ENCODE measurements at regions not wholly inside any gene's neighbourhood (a gene's known extent, or its start where the extent isn't known, plus 50 kb on each side); places are given as distances from the start of the nearest gene placed in this dataset.

- no peaks in the 10 kb centered on the region for H3K4me1 ChIP-seq (ENCODE audit: insufficient read depth, low read length)
- H3K79me2 ChIP-seq (ENCODE audit: insufficient read depth, low read length), result no peaks in the 10 kb centered on the region
- no peak overlapping the region for H3K9ac ChIP-seq (ENCODE audit: low read depth, low read length)
- no peaks in the 10 kb centered on the region for H3K27me3 ChIP-seq (ENCODE audit: insufficient read depth, low read length, poor library complexity)
- H4K20me1 ChIP-seq (ENCODE audit: insufficient read depth, low read length), result no peaks in the 10 kb centered on the region
- no peak for TF ChIP-seq EZH2 (IDR thresholded peaks at IDR 0.05; ENCODE audit: borderline replicate concordance, low read depth, low read length, severe bottlenecking)
- no peak for TF ChIP-seq CTCF (IDR thresholded peaks at IDR 0.05; ENCODE audit: borderline replicate concordance, extremely low read depth, low read length, poor library complexity, severe bottlenecking)
- H3K9me3 ChIP-seq (ENCODE audit: insufficient read depth, low read length, severe bottlenecking), result no peaks in the 10 kb centered on the region
- H3K4me2 ChIP-seq (ENCODE audit: insufficient read depth, low read length), result no peak overlapping the region
- DNase-seq (no peak), ATAC-seq (ENCODE audit: insufficient read depth, low read depth) (no peak)
- no peak overlapping the region for H3K4me3 ChIP-seq (ENCODE audit: low read depth in 1 of 2, low read length in 2 of 2)
- H2AFZ ChIP-seq (ENCODE audit: low read depth, low read length), result no peak overlapping the region
- no peak overlapping the region for H3K27ac ChIP-seq (ENCODE audit: low read length)
- H3K36me3 ChIP-seq (ENCODE audit: insufficient read depth, low read length), result no peaks in the 10 kb centered on the region
Measured at GRCh38 chr20:16653266-16653665, 76.6 kb upstream of the SNRPB2 start.

GRCh38 chr20:16647875-16648597, 74.8 kb upstream of the KIF16B start:
- Histone ChIP-seq H4K20me1 (ENCODE audit: insufficient read depth, low read length) (no peaks in the 10 kb centered on the region), H3K36me3 (ENCODE audit: insufficient read depth, low read length) (no peaks in the 10 kb centered on the region), H3K9ac (ENCODE audit: low read depth, low read length) (no peak overlapping the region), H3K4me2 (ENCODE audit: insufficient read depth, low read length) (no peak overlapping the region), H3K27ac (ENCODE audit: low read length) (no peak overlapping the region), H3K79me2 (ENCODE audit: insufficient read depth, low read length) (no peaks in the 10 kb centered on the region), H3K4me1 (ENCODE audit: insufficient read depth, low read length) (no peaks in the 10 kb centered on the region), H3K4me3 (ENCODE audit: low read depth in 1 of 2, low read length in 2 of 2) (no peak overlapping the region), H3K27me3 (ENCODE audit: insufficient read depth, low read length, poor library complexity) (no peaks in the 10 kb centered on the region), H2AFZ (ENCODE audit: low read depth, low read length) (no peak overlapping the region), H3K9me3 (ENCODE audit: insufficient read depth, low read length, severe bottlenecking) (no peaks in the 10 kb centered on the region)
- DNase-seq (no peak), ATAC-seq (ENCODE audit: insufficient read depth, low read depth) (no peak)
- TF ChIP-seq CTCF (IDR thresholded peaks at IDR 0.05; ENCODE audit: borderline replicate concordance, extremely low read depth, low read length, poor library complexity, severe bottlenecking) (no peak), EZH2 (IDR thresholded peaks at IDR 0.05; ENCODE audit: borderline replicate concordance, low read depth, low read length, severe bottlenecking) (no peak)

GRCh38 chr20:16641511-16642023, 68.3 kb upstream of the KIF16B start:
- Histone ChIP-seq H2AFZ (ENCODE audit: low read depth, low read length) (no peak overlapping the region), H3K4me1 (ENCODE audit: insufficient read depth, low read length) (no peaks in the 10 kb centered on the region), H3K27me3 (ENCODE audit: insufficient read depth, low read length, poor library complexity) (no peaks in the 10 kb centered on the region), H3K9me3 (ENCODE audit: insufficient read depth, low read length, severe bottlenecking) (no peaks in the 10 kb centered on the region), H3K27ac (ENCODE audit: low read length) (no peak overlapping the region), H3K4me3 (ENCODE audit: low read depth in 1 of 2, low read length in 2 of 2) (no peak overlapping the region), H3K36me3 (ENCODE audit: insufficient read depth, low read length) (no peaks in the 10 kb centered on the region), H3K9ac (ENCODE audit: low read depth, low read length) (no peak overlapping the region), H4K20me1 (ENCODE audit: insufficient read depth, low read length) (no peaks in the 10 kb centered on the region; the same call in 1 of the 2 replicates), H3K4me2 (ENCODE audit: insufficient read depth, low read length) (no peak overlapping the region), H3K79me2 (ENCODE audit: insufficient read depth, low read length) (no peaks in the 10 kb centered on the region)
- TF ChIP-seq CTCF (IDR thresholded peaks at IDR 0.05; ENCODE audit: borderline replicate concordance, extremely low read depth, low read length, poor library complexity, severe bottlenecking) (no peak), EZH2 (IDR thresholded peaks at IDR 0.05; ENCODE audit: borderline replicate concordance, low read depth, low read length, severe bottlenecking) (no peak)
- DNase-seq (no peak), ATAC-seq (ENCODE audit: insufficient read depth, low read depth) (no peak)
